ENCODE measurements at regions not wholly inside any gene's neighbourhood (a gene's known extent, or its start where the extent isn't known, plus 50 kb on each side); places are given as distances from the start of the nearest gene placed in this dataset.

DNA sequence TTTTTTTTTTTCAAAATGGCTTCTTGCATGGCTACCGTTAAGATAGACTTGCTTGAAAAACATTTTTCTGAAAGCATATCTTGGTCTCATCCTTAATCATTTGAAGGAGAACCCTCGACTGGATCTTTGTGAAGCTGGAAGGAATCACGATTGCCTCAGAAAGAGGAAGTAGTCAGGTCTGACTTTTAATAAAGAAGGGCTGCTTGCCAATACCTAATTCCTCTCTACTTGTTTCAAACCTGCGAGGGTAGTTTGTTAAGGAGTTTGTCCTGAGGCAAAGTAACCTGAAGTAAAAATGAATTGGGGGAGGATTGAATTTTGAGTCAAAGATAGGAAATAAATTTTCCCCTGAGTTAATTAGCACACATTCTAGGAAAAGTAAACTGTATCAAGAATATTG, 288.1 kb upstream of the MAP3K7 start:
- TF ChIP-seq, protein P1, sequence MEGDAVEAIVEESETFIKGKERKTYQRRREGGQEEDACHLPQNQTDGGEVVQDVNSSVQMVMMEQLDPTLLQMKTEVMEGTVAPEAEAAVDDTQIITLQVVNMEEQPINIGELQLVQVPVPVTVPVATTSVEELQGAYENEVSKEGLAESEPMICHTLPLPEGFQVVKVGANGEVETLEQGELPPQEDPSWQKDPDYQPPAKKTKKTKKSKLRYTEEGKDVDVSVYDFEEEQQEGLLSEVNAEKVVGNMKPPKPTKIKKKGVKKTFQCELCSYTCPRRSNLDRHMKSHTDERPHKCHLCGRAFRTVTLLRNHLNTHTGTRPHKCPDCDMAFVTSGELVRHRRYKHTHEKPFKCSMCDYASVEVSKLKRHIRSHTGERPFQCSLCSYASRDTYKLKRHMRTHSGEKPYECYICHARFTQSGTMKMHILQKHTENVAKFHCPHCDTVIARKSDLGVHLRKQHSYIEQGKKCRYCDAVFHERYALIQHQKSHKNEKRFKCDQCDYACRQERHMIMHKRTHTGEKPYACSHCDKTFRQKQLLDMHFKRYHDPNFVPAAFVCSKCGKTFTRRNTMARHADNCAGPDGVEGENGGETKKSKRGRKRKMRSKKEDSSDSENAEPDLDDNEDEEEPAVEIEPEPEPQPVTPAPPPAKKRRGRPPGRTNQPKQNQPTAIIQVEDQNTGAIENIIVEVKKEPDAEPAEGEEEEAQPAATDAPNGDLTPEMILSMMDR (conservative IDR thresholded peaks at IDR 0.05 in 1 of 2, IDR thresholded peaks at IDR 0.05 in 1 of 2; ENCODE audit: low read depth in 1 of 2, low read length in 2 of 2) = no peak
- TF ChIP-seq EZH2 (IDR thresholded peaks at IDR 0.05; ENCODE audit: low read length, missing control alignments) = no peak

All from fibroblast of lung (primary cell).